Endothelial cell of umbilical vein (primary cell): ENCODE measurements at regions not wholly inside any gene's neighbourhood (a gene's known extent, or its start where the extent isn't known, plus 50 kb on each side); places are given as distances from the start of the nearest gene placed in this dataset.

Experiments used
- BruUV-seq: library from RNA; stranded (reverse); fragments of 400-500 nt; replicated peaks from 2 replicates; lab custom pipeline; 2021; lab: Mats Ljungman, UMichigan
- CTCF ChIA-PET: fragments of 300-600, 350-600 bp; sonication (Branson Sonifier 250); formaldehyde crosslinking; loops from one replicate; lab custom pipeline; 2021; ENCODE audit warnings: antibody characterized with exemption, inconsistent platforms; lab: Charles Lee
- POLR2A ChIA-PET: fragments of 300-600, 350-600 bp; sonication (Branson Sonifier 250); formaldehyde crosslinking; loops from one replicate; lab custom pipeline; 2021; ENCODE audit warnings: antibody characterized with exemption, inconsistent platforms; lab: Charles Lee
- DNase-seq: peaks from one replicate; pipeline ENCODE4 v3.0.0-alpha.2; 2011; ENCODE audit warnings: low read depth, low spot score
- FAIRE-seq: peaks from 2 replicates; lab custom pipeline; 2011; peaks lifted over from hg19 to GRCh38; lab: Jason Lieb, UNC
- H2AFZ ChIP-seq: 2 replicates; pipeline ENCODE4 v1.6.0; 2012; ENCODE audit warnings: low read depth, low read length, control low read depth, inconsistent platforms
- H3K27ac ChIP-seq: 2 replicates; pipeline ENCODE4 v1.5.1; 2011; ENCODE audit warnings: low read depth, mild to moderate bottlenecking, control low read depth, low read length, moderate library complexity; ENCODE audit not compliant: insufficient read depth
- H3K27me3 ChIP-seq, 2 experiments: 2 replicates each; pipeline versions ENCODE4 v1.6.0 to v1.6.1; 2011; ENCODE audit warnings: low read length in 2 of 2, mixed read lengths in 1 of 2; ENCODE audit not compliant: control insufficient read depth in 2 of 2, insufficient read depth in 2 of 2
- H3K36me3 ChIP-seq, 2 experiments: 2 replicates in 1 of 2; 3 replicates in 1 of 2; pipeline ENCODE4 v1.5.1; 2011; ENCODE audit warnings: low read length in 2 of 2, mild to moderate bottlenecking in 1 of 2, moderate library complexity in 1 of 2; ENCODE audit not compliant: control insufficient read depth in 2 of 2, insufficient read depth in 2 of 2; ENCODE audit errors: extremely low read depth in 1 of 2
- H3K4me1 ChIP-seq: 3 replicates; pipeline ENCODE4 v1.5.1; 2011; ENCODE audit warnings: mild to moderate bottlenecking, low read length; ENCODE audit not compliant: control insufficient read depth, insufficient read depth; ENCODE audit errors: extremely low read depth
- H3K4me2 ChIP-seq: 2 replicates; pipeline ENCODE4 v1.6.1; 2011; ENCODE audit warnings: low read length, control low read depth, mixed read lengths; ENCODE audit not compliant: insufficient read depth
- H3K4me3 ChIP-seq, 3 experiments: fragments of 200-600 bp in 1 of 3; sonication (generic), shearing (Covaris generic) in 1 of 3; replicated peaks in 1 of 3; 2 replicates each; pipeline ENCODE4 v1.5.1; 2011 to 2016; ENCODE audit warnings: control low read depth in 3 of 3, low read length in 3 of 3, mild to moderate bottlenecking in 2 of 3, inconsistent platforms in 1 of 3, low read depth in 1 of 3, moderate library complexity in 1 of 3; ENCODE audit not compliant: insufficient read depth in 1 of 3
- H3K79me2 ChIP-seq: 2 replicates; pipeline ENCODE4 v1.6.0; 2012; ENCODE audit warnings: low read length, inconsistent platforms; ENCODE audit not compliant: control insufficient read depth, insufficient read depth
- H3K9ac ChIP-seq: replicated peaks from 2 replicates; pipeline ENCODE3; 2011; ENCODE audit warnings: low read length, control low read depth; ENCODE audit not compliant: insufficient read depth; ENCODE audit errors: extremely low read depth
- H3K9me1 ChIP-seq: replicated peaks from 3 replicates; pipeline ENCODE4 v1.6.0; 2011; ENCODE audit warnings: mild to moderate bottlenecking, low read length; ENCODE audit not compliant: control insufficient read depth, insufficient read depth; ENCODE audit errors: extremely low read depth
- H3K9me3 ChIP-seq: replicated peaks from 2 replicates; pipeline ENCODE4 v1.5.1; 2012; ENCODE audit warnings: low read length, inconsistent platforms; ENCODE audit not compliant: control insufficient read depth, insufficient read depth
- H4K20me1 ChIP-seq: replicated peaks from 2 replicates; pipeline ENCODE3; 2011; ENCODE audit warnings: mild to moderate bottlenecking, low read length; ENCODE audit not compliant: control insufficient read depth, insufficient read depth; ENCODE audit errors: extremely low read depth
- EZH2 ChIP-seq: IDR thresholded peaks from 2 replicates; pipeline ENCODE4 v1.6.1; 2012; ENCODE audit warnings: borderline replicate concordance, low read depth, mild to moderate bottlenecking, moderate library complexity, low read length, inconsistent platforms; ENCODE audit not compliant: severe bottlenecking
- FOS ChIP-seq: IDR thresholded peaks from 2 replicates; pipeline ENCODE4 v1.6.1; 2011; ENCODE audit warnings: mild to moderate bottlenecking, low read length, moderate library complexity, borderline replicate concordance; ENCODE audit not compliant: insufficient read depth
- GATA2 ChIP-seq: IDR thresholded peaks from 2 replicates; pipeline ENCODE4 v1.7.0; 2011; ENCODE audit warnings: low read depth, mild to moderate bottlenecking, moderate library complexity, mixed read lengths, low read length; ENCODE audit not compliant: insufficient read length, insufficient read depth
- JUN ChIP-seq: IDR thresholded peaks from 2 replicates; pipeline ENCODE4 v1.6.1; 2011; ENCODE audit warnings: borderline replicate concordance, low read depth; ENCODE audit not compliant: insufficient read length, insufficient read depth
- MYC ChIP-seq: IDR thresholded peaks from one replicate; pipeline ENCODE4 v1.6.1; 2011; ENCODE audit warnings: mild to moderate bottlenecking, low read depth, low read length
- POLR2A ChIP-seq: IDR thresholded peaks from 2 replicates; pipeline ENCODE4 v1.6.1; 2012; ENCODE audit warnings: low read depth, mild to moderate bottlenecking, control low read depth, low read length
- POLR2AphosphoS5 ChIP-seq: IDR thresholded peaks from 2 replicates; pipeline ENCODE4 v1.6.1; 2012; ENCODE audit warnings: low read depth, mild to moderate bottlenecking, control low read depth, low read length, moderate library complexity; ENCODE audit not compliant: insufficient read depth
- dilution Hi-C: fragments of 300-500 bp; cut with MboI; formaldehyde crosslinking; loops from one replicate; pipeline ENCODE4 v1.15.0; 2019; ENCODE audit warnings: low sequenced_read_pairs; ENCODE audit not compliant: extremely low pct_ligation_motif_present
- intact Hi-C: fragments of 100-400 bp; cut with micrococcal nuclease; formaldehyde crosslinking; loops from one replicate; pipeline ENCODE4 v1.10.0; 2022
- TF ChIP-seq, protein P1 (sequence below): IDR thresholded peaks from 2 replicates; pipeline ENCODE4 v1.6.1; 2011; ENCODE audit not compliant: insufficient read depth, insufficient read length
- TF ChIP-seq, protein P2 (sequence below), 2 donors: IDR thresholded peaks; 1 replicate in 1 of 2; 2 replicates in 1 of 2; pipeline ENCODE4 v1.5.1; 2011; ENCODE audit warnings: low read length in 2 of 2, mild to moderate bottlenecking in 2 of 2, moderate library complexity in 2 of 2, control low read depth in 1 of 2, inconsistent platforms in 1 of 2, low read depth in 1 of 2; ENCODE audit not compliant: insufficient read depth in 1 of 2; ENCODE audit errors: extremely low read depth in 1 of 2

DNA sequence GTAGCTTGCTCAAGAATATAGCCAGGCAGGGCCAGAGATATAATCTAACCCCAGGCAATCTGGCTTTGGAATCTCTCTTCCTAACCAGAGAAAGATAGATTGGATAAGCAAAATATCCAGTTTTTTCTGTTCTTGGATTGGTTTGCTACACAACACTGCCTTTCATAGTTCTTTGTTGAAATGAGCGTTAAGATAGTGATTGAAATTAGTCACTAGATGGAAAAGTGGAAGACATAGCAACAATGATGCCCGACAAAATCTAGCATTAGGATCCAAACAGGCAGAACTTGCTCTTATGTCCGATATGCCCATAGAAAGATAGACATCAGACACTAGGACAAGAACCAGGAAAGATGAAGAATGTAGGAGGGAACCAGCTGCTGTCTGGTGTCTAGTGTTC is 77.3 kb upstream of the COL8A1 start:
- no peak for TF ChIP-seq POLR2AphosphoS5
- no peak for TF ChIP-seq FOS
- TF ChIP-seq, protein P1, sequence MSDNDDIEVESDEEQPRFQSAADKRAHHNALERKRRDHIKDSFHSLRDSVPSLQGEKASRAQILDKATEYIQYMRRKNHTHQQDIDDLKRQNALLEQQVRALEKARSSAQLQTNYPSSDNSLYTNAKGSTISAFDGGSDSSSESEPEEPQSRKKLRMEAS: no peak
- no peak for TF ChIP-seq POLR2A
- TF ChIP-seq MYC: no peak
- no peak for TF ChIP-seq EZH2
- TF ChIP-seq JUN: no peak
- no peak for TF ChIP-seq GATA2
- TF ChIP-seq, protein P2, sequence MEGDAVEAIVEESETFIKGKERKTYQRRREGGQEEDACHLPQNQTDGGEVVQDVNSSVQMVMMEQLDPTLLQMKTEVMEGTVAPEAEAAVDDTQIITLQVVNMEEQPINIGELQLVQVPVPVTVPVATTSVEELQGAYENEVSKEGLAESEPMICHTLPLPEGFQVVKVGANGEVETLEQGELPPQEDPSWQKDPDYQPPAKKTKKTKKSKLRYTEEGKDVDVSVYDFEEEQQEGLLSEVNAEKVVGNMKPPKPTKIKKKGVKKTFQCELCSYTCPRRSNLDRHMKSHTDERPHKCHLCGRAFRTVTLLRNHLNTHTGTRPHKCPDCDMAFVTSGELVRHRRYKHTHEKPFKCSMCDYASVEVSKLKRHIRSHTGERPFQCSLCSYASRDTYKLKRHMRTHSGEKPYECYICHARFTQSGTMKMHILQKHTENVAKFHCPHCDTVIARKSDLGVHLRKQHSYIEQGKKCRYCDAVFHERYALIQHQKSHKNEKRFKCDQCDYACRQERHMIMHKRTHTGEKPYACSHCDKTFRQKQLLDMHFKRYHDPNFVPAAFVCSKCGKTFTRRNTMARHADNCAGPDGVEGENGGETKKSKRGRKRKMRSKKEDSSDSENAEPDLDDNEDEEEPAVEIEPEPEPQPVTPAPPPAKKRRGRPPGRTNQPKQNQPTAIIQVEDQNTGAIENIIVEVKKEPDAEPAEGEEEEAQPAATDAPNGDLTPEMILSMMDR (IDR thresholded peaks at IDR 0.05; ENCODE audit: extremely low read depth in 1 of 2, insufficient read depth in 1 of 2, low read depth in 1 of 2, low read length in 2 of 2): no peak
- H3K4me3 ChIP-seq: no peak overlapping the region
- CTCF ChIA-PET: interaction anchor here (1.4 to 1.5 kb wide), 2 partner anchors 62 to 76 kb away, joined by 6 to 7 read pairs; partner anchors contain the start of gene COL8A1
- no peaks in the 10 kb centered on the region for H3K9me3 ChIP-seq
- no peaks in the 10 kb centered on the region for H3K27me3 ChIP-seq
- H3K9ac ChIP-seq: no peak overlapping the region
- FAIRE-seq (no peak), DNase-seq (no peak)
- intact Hi-C loops (no loop called here), dilution Hi-C loops (no loop called here)
- no peaks in the 10 kb centered on the region for H3K79me2 ChIP-seq
- no peaks in the 10 kb centered on the region for H3K36me3 ChIP-seq
- POLR2A ChIA-PET: no interaction called here
- no TSS peak for BruUV-seq
- no peaks in the 10 kb centered on the region for H3K9me1 ChIP-seq
- no peaks in the 10 kb centered on the region for H4K20me1 ChIP-seq
- H3K27ac ChIP-seq: no peak overlapping the region
- H3K4me1 ChIP-seq: peaks cover 6% of the 10 kb centered on the region
- no peak overlapping the region for H3K4me2 ChIP-seq
- no peak overlapping the region for H2AFZ ChIP-seq
